ENCODE measurements at regions not wholly inside any gene's neighbourhood (a gene's known extent, or its start where the extent isn't known, plus 50 kb on each side); places are given as distances from the start of the nearest gene placed in this dataset.

DNA sequence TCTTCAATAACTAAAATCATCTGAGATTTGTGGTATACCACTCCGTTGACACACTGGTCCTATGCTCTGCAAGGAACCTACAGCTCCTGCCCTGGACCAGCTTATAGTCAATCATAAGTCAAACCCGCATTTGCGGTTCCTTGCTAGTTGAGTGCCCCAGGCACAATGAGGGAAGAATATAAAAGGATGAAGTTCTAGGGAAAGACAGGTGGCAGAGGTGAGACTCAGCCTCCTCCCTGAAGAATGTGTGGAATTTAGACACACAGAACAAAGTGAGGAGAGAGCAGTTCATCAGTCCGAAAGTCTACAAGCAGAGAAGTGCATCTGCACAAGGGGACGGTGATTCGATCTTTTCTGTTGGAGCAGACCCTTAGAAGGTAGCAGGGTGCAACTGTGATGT, 615.0 kb upstream of the FANCL start:
- no peak for DNase-seq (ENCODE audit: low read depth)

DNA sequence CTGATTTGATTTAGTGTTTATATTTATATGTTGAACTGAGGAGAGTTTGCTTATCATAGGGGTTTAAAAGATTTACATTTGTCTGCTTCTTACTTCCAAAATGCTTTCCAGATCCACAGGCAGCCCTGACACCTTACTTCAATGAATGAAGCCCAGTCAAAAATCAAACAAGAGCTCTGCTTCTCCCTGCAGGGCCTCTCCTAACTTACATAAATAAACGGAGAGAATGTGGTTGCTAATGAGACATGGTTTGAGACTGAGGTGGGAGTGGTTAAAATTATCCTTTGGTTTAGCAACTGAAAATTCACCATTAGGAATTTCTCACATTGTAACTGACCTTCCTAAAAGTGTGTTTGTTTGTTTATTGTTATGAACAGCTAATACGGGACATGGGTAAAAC, 612.3 kb upstream of the FANCL start:
- no peak for DNase-seq (ENCODE audit: low read depth)

DNA sequence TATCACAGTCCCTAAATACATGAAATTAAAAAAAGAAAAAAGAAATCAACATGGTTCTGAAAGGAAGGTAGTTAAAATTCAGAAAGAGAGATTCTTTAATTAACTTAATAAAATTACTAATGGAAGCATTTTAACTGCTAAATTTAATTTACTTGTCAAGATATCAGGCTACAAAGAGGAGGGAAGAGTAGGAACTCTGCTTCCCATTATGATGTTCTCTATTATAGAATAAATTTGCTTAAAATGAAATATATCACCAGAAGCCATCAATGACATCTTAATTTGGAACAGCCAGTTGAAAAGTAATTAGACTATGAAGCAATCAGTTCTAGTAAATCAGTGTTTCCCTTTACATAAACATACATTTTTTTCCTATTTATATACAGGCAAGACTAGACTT, 611.8 kb upstream of the FANCL start:
- no peak for DNase-seq (ENCODE audit: low read depth)

DNA sequence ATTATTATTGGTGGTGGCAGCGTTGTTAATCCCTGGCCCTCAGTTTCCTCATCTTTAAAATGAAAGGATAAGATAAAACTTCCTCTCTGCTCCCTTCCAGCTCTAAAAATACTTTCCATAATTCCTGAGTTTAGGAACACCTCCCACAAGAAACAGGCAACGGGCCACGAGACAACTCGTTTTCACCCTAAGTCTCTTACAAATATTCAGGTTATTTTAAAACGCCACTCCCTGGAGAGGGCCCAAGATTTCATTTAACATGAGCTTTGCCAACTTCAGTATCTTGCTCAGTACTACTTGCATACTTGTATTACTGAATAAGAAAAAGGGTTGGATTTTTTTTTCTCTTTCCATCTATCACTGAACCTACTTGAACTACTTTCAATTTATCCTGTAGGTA, 611.1 kb upstream of the FANCL start:
- DNase-seq (ENCODE audit: low read depth): no peak

DNA sequence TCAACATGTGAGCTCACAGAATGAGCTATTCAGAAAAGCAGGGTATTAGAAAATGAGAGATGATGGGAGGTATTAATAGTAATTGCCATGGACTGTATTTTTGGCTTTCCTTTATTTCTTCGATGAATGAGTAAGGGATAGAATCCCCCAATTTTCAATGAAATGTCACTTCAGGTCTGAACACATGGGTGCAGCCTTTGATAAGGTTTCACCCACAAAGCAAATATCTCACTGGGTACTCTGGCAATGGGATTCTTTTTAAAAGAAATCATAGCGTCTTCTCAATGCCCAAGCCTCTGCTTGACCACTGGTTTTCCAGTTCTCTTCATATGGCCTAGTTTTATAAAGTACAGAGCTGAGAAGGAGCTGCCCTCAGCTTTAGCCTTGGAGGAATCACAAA, 610.5 kb upstream of the FANCL start:
- no peak for DNase-seq (ENCODE audit: low read depth)

DNA sequence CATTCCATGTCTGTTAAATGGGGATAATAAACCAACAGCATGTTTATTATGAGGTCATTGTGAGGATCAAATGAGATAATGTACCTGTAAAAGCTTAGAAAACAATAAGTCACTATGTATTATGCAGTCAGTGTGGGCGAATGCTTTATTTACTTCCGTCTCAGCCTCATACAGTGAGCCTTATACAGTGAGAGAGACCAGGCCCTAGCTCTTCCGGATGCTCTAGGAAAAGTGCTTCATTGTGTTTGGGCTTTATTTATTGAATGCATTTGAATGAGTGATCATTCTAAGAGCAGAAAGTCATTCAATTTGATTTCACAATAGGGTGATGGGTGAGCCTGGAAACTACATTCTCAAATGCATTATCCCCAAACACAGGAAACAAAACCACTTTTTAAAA, 603.9 kb upstream of the FANCL start:
- DNase-seq (ENCODE audit: low read depth): no peak

DNA sequence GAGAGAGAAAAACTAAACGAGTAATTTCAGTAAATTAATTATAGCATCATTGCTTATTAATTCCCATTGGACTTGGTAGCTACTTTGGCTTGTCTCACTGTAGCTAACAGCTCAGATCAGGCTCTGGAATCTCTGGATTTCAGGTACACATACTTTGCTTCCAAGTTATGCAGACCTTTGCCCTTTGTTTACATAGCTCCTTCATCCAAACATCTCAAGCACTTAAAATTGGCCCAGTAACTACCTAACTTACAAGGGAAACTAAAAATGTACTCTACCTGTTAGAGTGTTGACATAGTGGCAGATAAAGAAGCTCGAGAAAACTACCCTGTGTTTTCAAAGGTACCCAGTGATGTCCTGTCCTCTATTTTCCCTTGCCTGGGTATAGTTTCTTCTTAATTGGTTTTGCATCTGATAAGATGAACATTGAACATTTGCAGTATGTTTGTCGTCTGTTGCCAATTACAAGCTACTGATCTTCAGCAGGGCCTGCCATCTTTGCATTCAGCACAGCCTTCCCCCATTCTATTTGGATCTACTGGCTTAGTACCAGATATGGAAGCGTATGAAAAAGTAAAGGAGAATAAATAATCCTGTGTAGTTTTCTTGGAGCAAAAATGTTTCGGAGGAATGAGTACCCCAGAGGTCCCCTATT, 601.5 kb upstream of the FANCL start:
- no peak for DNase-seq (ENCODE audit: low read depth)

DNA sequence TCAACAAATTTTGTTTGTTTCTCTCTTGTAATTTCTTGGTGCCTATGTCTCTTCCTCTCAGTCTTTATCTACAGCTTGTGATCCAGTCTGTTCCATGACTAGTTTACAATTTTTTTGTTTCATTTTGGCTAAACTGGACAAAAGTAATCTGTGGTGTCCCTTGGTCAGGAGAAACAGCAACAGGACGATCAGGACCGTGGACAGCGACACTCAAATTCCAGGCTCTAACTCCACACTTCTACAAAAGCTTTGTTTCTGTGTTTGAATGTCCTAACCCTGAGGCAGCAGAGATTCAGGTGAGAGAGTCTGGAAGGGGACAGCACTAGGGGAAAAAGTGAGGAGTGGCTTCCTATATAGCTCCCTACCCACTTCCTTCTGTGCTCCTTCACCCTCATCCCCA, 593.3 kb upstream of the FANCL start:
- no peak for DNase-seq (ENCODE audit: low read depth)

DNA sequence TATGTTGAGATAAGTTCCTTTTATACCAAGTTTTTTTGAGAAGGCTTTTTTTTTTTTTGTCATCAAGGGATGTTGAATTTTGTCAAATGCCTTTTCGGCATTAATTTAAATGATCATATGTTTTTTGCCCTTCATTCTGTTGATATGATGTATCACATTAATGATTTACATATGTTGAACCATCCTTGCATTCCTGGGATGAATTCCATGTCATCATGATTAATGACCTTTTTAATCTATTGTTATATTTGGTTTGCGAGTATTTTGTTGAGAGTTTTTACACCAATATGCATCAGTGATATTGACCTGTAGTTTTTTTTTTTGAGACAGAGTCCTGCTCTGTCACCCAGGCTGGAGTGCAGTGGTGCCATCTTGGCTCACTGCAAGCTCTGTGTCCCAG, 585.7 kb upstream of the FANCL start:
- no peak for DNase-seq (ENCODE audit: low read depth)

DNA sequence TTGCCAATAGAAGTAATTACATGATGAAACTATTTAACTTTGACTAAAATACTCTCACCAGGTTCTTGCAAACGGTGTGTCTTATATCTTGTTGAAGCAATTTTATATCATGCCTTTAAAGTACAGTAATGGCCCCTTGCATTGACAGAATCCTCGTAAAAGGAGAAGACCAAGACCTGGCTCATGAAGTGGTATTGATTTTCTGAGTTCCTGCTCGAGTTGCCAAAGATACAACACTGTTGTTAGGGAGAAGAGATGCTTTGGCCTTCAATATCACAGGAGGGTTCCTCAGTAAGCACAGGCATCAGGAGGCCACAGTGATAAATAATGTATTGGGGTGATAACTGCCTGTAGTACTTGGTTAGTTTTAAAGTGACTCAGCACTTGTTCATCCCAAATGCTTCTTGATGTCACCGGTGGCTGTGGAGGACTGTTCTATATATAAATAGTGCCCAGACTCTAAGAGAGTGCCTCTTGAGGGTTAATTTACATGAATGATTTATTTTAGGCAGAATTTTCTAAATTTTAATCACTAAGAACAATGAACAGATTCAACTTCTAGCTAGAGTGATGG, 571.7 kb upstream of the FANCL start:
- no peak for DNase-seq (ENCODE audit: low read depth)

DNA sequence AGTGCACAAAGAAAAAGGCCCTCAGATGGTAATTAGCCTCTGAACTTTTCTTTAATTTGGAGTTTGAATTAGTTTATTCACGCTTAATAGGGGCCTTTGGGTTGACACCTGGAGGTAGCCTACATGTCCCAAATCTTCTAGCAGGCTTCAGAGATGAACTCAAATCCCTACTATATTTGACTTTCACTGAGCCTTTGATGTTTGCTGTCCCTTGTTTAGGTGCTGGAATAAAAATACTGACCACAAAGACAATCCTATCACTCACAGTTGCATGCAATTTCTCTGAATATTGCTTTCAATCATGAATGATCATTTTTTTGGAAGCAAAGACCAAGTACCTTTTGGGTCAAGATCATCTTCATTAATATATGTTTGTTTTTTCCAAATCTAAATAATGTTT, 564.0 kb upstream of the FANCL start:
- no peak for DNase-seq (ENCODE audit: low read depth)

DNA sequence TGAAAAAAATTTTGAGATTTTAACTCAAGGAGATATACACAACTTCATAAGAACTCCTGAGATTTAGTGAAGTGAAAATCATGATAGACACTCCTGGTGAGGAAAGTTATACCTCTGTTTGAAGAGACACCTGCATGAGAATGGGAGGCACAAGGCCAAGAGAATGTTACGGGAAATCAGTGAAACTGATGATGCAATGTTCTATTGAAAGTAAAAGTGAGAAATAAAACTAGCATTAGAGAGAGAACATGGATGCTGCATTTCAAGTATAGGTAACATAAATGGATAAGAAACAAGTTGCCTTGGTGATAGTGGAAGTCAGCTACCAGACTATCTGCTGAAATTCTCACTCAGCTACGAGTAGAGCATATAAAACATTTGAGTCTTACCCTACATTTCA, 562.1 kb upstream of the FANCL start:
- DNase-seq (ENCODE audit: low read depth): no peak

DNA sequence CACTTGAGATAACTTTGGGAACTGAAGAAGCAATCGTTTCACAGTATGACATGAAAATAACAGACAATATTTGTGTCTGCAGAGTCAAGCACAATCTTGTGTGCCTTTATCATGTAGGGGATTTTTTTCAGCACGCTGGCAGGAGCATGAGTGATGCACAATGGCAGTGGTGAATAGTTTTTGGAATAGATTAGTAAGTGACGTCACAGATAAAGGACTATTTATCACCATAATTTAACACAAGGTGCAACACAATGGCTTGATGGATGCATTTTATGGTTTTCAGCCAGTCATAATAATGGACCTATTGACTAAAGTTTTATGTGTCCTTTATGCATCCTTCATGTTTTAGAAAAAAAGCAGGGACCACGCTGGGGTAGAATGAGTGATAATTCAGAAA, 559.8 kb upstream of the FANCL start:
- no peak for DNase-seq (ENCODE audit: low read depth)

DNA sequence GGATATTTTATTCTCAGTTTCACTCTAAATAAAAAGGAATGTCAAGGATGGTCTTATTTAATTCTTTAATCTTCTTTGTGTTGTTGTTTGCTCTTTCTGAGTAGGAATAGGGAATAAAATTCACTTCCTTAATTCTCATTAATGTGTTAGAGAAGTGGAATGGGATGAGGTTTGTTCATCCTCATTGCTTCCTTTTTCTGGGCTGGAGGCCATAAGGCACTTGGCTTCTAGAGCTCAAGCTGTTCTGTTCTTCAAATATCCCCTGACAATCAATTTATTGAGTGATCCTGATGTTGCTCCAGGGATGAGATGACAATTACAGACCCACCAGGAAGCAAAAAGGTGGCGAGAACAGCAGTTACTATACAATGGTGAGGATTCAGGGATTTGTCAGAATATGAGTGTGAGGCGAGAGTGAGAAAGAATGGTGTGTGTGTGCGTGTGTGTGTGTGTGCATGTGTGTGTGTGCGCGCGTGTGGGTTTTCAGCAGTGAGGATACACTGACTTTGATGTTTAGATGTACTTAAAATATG, 557.6 kb upstream of the FANCL start:
- DNase-seq (ENCODE audit: low read depth): no peak

DNA sequence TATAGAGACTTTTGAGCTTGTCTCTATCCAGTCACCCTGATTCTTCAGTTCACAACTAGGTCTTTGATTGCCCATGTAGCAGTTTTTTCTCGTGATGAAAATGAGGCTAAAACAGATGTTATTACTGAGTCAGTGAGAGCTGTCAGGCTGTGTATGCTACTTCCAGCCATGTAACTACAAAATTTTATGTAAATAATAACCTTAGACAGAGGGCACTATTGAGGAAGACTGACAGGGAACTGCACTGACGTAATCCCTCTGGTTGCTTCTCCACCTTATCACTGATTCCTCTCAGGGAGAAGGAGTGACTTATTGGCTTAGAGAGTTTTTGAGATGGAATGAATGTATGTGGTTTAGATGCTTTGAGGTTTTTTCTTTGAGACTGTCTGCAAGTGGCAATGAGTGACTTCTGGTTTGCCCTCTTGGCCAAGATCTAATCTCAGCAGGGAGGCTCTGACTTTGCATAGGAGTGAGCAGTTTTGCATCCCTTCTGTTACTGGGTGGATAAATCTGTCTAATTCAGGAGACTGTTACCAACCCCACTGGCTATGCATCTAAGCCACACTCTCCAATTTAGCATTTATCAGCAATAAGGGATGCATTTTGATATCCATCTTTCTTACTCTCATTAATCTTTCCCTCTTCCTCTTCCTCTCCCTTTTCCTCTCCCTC, 555.2 kb upstream of the FANCL start:
- no peak for DNase-seq (ENCODE audit: low read depth)

DNA sequence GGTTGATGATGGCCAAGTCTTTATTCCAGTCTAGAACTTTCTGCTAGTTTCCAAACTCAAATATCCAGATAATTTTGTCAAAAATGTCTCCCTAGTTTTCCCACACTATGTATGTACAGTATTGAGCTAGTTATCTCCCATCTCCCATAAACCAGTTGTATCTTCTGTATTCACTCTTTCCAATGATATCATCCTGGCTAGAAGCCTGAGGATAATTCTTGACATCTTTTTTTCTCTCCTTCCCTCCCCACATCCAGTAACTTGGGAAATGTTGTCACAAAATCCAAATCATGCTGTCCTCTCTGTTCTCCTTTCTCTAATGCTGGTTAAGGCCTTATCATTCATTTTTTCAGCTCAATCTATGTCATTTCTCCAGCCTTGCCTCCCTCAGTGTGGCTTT, 553.8 kb upstream of the FANCL start:
- DNase-seq (ENCODE audit: low read depth): no peak

DNA sequence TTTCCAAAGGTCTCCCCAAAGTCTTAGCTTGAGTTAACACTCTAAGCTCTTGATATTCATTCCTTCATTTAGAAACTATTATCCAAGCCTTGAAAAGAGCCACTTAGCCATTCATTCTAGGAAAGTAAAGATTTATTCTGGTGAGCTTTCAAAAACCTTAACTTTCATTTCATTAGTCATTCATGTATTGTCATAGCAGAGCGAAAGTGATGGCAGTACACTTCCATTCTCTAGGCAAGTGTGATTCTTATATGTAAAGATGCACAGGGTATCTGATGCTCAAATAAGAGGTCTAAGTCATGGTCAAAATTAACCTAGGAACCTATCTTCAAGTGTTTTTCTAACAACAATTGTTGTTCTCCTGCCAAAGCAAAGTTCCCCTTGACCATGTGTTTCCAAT, 553.0 kb upstream of the FANCL start:
- no peak for DNase-seq (ENCODE audit: low read depth)

DNA sequence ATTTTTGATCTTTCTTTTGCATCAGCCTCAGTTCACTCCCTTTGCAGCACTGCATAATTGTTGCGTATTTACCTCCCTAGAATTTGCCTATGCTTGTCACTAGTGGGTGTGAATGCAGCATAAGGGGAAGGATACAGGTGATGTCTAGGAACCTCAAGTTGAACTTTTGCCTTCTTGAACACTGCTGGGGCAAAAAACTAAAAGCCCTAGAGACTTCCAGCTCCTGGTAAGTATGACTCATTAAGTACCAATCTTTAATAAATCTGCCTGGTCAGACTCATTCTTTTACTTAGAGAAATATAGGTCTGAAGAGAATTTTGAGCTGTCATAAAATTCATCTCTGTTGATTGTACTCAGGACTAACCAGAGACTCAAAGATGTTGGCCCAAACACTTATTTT, 547.3 kb upstream of the FANCL start:
- no peak for DNase-seq (ENCODE audit: low read depth)

DNA sequence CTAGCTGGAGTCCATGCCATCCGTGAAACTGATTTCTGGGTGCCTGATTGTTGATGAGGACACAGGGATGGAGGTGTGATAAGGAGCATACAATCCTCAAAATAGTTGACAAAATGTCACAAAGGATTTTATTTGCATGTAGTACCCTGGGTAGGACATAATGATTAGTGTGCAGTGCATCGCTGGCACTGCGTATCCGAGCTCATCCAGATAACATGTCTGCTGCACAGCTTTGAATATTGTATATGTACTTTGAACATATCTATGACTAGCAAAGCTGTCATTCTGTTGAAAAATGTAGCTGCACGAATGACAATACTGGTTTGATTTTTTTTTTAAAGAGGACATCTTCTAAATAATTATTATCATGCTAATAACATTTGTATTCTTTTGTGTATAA, 529.7 kb upstream of the FANCL start:
- DNase-seq (ENCODE audit: low read depth): no peak

DNA sequence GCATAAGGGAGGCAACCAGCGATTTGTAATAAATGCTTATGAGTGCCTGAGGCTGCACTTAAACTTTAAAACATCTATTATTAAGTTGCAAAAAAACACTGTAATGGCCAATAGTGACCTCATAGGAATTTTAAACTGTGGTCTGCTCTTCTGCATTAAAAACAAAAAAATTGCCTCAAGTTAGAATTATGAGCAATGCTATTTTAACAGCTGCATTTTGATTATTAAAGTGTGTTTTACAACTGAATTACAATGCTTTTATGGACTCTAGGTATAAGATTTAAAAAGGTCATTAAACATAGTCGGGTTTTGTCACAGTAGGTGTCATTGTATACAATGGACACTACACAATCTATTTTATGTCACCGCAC, 528.7 kb upstream of the FANCL start:
- DNase-seq (ENCODE audit: low read depth): no peak

DNA sequence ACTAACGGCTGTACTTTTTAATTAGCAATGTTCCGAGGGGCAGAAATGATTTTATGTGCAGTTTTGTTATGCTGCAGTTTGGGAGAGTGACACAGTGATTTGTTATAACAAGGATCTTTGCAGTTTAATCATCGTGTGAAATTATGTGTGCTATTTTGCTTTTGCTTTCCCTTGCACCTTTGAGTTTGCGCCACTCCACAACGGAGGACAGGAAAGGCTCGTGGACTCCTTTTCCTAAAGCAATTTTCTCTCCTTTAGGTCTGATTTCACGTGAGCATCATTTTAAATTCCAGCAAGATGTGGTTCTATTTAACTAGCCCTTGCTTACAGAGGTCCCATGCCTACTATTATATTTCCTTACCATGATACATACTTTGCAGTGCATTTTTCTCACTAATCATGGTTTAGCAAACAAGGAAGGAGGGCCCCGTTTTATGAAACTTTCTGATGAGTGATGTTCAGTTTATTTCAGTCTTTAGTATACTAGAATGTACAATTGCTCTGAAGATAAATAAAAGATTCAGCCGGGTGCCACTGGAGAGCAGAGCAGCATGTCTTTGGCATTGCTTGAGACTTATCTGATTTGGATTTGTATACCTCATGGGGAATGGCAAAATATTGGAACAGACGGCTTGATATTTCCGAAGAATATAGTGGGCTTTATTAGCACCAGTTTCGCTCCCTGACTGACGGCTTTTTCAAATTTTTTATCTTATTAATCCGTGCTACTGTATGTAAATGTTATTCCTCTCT, 528.2 kb upstream of the FANCL start:
- DNase-seq (ENCODE audit: low read depth): no peak

DNA sequence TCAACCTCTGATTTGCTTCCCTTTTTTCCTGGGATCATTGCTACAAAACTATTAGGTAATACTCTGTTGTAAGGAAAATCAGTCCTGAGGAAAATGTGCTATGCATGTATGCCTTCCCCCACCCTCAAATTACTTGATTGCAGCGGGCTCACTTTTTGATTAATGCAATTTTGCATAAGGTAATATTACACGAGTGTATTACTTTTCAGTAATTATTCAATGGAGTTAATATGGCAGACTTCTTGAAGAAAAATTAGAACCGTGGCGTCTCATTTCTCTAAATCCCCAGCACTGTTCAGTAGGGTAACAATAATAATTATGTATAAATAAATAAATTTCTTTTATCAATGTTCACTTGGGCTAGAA, 527.6 kb upstream of the FANCL start:
- DNase-seq (ENCODE audit: low read depth): no peak

All from stimulated activated CD8-positive, alpha-beta memory T cell treated with anti-CD3 and anti-CD28 coated beads, Interleukin-12 subunit alpha, Interleukin-12 subunit beta, amount 100 ng/mL, for 4 hours (primary cell).